ENCODE measurements at regions not wholly inside any gene's neighbourhood (a gene's known extent, or its start where the extent isn't known, plus 50 kb on each side); places are given as distances from the start of the nearest gene placed in this dataset.
"Not testable (repeated sequence)": the region's sequence is repeated elsewhere in the genome, so short reads cannot be mapped to it uniquely, and the experiment has no call there.

- no peak for DNase-seq
Observed at GRCh38 chr6:126206504-126207246, 133.2 kb upstream of the CENPW start.

GRCh38 chr6:126210398-126211075 is 129.4 kb upstream of the CENPW start:
- no peak for DNase-seq

DNA sequence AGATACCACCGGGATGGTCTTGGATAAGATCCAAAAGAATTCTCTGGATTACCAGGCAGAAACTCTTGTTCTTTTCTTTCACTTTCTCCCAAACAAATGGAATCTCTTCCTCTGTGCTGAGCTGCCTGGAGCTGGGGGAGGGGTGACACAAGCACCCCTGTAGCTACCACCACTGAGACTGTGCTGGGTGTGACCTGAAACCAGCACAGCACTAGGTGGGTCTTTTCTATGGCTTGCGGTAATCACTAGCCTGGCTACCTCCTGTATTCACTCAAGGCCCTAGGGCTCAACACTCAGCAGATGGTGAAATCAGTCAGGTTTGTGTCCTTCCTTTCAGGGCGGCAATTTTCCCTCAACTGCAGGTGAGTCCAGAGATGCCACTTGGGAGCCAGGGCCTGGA is 122.4 kb upstream of the CENPW start:
- DNase-seq = no peak

DNA sequence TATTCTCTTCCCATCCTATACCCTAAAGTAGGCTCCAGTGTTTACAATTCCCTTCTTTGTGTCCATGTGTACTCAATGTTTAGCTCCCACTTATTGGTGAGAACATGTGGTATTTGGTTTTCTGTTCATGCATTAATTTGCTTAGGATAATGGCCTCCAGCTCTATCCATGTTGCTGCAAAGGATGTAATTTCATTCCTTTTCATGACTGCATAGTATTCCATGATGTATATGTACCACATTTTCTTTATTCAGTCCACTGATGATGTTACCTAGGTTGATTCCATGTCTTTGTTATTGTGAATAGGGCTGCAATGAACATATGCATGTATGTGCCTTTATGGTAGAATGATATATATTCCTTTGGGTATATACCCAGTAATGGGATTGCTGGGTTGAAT is 119.0 kb upstream of the CENPW start:
- DNase-seq = not testable (repeated sequence)

- peak in 2 of 3 experiments; percentile 58 to 91 for DNase-seq
Observed at GRCh38 chr6:126227833-126228702, 111.8 kb upstream of the CENPW start.

GRCh38 chr6:126232671-126233070 is 107.2 kb upstream of the CENPW start:
- no peak for DNase-seq

GRCh38 chr6:126233192-126233591 is 106.7 kb upstream of the CENPW start:
- no peak for DNase-seq

- DNase-seq = no peak
Observed at GRCh38 chr6:126235363-126235762, 104.6 kb upstream of the CENPW start.

- no peak for DNase-seq
Observed at GRCh38 chr6:126245077-126245476, 94.8 kb upstream of the CENPW start.

- DNase-seq = no peak
Observed at GRCh38 chr6:126252154-126252553, 87.8 kb upstream of the CENPW start.

DNA sequence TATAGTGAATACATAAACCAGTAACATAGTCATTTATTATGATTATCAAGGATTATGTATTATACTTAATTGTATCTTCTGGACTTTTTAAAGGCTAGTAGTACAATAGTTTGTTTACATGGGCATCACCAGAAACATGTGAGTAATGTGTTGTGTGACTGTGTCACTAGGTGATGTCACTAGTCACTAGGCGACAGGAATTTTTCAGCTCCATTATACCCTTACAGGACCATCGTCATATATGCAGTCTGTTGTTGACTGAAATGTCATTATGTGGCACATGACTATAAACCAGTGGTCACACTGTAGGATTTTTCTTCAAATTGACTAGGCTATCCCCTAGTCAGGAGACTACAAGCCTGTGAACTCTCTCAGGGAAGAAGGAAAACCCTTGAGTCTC is 86.5 kb upstream of the CENPW start:
- no peak for DNase-seq

- DNase-seq = no peak
Observed at GRCh38 chr6:126258150-126258549, 81.8 kb upstream of the CENPW start.

DNA sequence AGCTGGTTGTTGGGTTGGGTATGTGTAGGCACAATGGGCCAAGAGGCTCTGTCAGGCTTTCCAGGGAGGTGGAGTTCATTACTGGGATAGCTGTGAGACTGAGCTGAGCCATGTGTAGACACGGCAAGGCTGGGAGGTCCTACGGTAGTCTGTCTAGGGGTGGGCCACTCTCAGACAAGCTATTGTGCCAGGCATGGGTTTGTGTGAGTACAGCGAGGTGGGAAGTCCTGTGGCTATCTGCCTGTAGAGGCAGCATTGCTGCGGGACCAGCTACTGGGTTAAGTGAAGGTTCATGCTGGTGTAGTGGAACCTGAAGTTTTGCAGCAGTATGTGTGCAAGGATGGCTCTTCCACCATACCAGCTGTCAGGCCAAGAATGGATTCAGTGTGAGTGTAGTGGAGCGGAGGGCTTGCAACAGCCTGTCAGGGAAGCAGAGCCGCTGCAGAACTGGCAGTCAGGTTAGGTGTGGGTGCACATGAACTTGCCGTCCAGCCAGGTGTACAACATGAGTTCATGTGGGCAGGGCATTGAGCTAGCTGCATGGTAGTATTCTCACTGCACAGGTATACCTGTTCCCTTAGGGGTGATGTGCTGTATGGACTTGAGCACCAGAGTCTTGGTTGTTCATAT is 78.0 kb upstream of the CENPW start:
- DNase-seq = no peak

DNA sequence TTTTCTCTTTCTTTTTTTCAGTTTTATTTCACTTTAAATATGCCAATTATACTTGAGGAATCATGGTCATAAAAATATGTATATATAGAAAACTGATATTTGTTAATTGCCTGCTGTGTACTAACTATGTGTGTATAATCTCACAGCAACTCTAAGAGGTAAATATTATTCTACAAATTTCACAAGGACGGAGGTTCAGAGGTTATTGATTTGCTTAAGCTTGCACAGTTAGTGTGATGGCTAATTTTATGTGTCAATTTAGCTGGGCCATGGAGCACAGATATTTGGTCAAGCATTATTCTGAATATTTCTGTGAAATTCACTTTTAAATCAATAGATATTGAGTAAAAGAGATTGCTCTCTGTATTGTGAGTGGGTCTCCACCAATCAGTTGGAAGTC is 75.7 kb upstream of the CENPW start:
- DNase-seq = no peak

DNA sequence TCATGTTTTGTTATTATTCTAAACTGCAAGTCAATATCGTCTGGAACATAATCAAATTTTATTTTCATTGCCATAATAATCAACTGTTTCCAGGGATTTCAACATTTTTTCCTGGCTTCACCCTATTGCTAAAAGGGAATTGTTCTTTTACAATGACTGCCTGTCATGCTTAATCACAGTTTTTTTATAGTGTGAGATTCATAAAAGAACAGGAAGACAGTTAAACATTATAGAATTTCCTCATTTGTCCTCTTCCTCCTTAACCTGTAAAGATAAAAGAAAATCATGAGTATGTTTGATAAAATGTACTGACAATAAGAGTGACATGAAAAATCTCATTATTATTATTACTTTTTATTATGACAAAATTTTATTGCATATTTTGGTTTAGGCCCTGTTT is 73.3 kb upstream of the CENPW start:
- no peak for DNase-seq

DNA sequence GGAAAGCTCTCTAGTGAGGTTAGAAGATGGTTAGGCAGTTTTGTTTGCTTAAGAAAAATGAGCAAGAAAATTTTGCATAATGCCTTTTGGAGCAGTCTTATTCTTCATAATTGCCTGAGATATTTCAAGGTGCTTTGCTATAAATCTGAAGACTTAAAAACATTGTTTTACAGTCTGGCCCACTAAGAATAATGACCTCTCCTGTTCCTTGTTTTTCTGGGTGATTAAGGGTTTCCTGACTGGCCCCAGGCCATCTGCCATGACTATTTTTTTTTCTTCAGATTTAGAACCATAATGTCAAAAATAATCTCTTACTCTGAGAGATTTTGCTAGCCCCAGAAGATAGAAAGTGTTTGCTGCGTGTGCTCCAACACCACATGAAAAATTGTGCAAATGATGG is 72.3 kb upstream of the CENPW start:
- DNase-seq = peak in 1 of 3 experiments; percentile 20

DNA sequence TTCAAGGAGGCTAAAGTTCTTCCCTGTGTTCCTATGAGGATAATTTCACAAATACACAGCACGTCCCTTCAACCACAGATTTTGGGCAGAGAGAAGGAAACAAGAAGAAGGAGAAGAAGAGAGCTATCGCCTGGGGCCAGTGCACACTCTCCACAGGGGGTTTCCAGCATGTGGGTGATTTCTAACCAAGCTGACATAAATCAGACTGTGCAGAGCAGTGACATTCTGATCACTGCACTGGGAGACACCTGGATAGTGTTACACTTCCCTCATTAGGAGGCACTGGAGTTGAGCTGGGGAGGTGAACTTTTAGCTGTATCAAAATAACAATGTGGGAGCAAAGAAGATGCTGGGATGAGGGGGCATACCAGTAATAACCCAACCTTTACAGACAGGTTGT is 71.8 kb upstream of the CENPW start:
- peak in 2 of 3 experiments; percentile 68 to 88 for DNase-seq

- DNase-seq = no peak
Observed at GRCh38 chr6:126280287-126280686, 59.6 kb upstream of the CENPW start.

DNA sequence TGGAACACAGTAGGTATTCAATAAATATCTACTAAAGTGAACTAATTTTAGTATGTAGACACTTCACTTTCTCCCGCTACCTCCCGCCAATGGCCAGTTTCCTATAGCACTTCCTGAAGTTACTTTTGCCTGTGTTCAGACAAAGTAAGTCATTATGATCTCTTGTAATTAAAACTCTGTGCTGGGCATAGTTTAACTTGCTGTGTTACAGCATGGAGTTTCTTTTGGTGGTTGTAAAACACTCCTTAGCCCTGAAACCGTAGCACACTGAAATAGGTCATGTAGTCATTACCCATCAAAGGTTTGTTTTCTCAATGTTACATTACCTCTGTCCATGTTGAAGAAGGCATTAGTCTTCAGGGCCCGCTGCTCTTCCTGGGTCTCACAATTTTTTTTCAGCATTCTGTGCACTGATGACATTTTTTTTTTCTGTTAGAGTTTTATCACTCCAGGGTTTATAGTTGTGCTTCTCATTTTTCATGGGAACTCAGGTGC is 54.0 kb upstream of the CENPW start:
- DNase-seq = no peak
